AG09309 (cell line): ENCODE measurements at regions not wholly inside any gene's neighbourhood (a gene's known extent, or its start where the extent isn't known, plus 50 kb on each side); places are given as distances from the start of the nearest gene placed in this dataset.

ENCODE experiments used
- DNase-seq: peaks from one replicate; pipeline ENCODE4 v3.0.0-alpha.2; 2010; ENCODE audit warnings: low read depth
- H3K4me3 ChIP-seq: 2 replicates; pipeline ENCODE4 v1.5.1; 2011; ENCODE audit warnings: mild to moderate bottlenecking, low read depth, low read length, moderate library complexity; ENCODE audit not compliant: control insufficient read depth
- TF ChIP-seq, protein P1 (sequence below): IDR thresholded peaks from 2 replicates; pipeline ENCODE4 v1.5.1; 2011; ENCODE audit warnings: mild to moderate bottlenecking, low read depth, low read length, inconsistent platforms; ENCODE audit not compliant: insufficient read depth, control insufficient read depth; ENCODE audit errors: missing control alignments

DNA sequence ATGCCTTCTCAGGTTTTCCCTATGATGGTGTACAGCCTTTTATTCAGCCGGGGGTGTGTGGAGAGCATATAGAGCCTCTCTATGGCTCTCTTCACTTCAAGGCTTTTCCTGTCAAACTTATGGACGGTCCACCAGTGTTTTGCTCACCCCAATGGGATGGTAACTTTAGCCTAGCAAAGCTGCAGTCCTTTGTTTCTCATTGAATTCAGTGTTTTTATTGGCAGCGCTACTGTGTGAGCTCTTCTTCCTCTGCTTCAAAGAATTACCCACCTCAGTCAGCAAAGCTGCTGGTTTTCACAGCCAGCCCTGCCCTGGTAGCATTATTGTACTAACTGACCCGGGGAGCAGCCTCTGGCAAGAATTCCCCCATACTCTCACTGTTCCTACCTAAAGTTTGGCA, 145.3 kb upstream of the RRP15 start:
- TF ChIP-seq, protein P1, sequence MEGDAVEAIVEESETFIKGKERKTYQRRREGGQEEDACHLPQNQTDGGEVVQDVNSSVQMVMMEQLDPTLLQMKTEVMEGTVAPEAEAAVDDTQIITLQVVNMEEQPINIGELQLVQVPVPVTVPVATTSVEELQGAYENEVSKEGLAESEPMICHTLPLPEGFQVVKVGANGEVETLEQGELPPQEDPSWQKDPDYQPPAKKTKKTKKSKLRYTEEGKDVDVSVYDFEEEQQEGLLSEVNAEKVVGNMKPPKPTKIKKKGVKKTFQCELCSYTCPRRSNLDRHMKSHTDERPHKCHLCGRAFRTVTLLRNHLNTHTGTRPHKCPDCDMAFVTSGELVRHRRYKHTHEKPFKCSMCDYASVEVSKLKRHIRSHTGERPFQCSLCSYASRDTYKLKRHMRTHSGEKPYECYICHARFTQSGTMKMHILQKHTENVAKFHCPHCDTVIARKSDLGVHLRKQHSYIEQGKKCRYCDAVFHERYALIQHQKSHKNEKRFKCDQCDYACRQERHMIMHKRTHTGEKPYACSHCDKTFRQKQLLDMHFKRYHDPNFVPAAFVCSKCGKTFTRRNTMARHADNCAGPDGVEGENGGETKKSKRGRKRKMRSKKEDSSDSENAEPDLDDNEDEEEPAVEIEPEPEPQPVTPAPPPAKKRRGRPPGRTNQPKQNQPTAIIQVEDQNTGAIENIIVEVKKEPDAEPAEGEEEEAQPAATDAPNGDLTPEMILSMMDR: no peak
- no peak overlapping the region for H3K4me3 ChIP-seq
- DNase-seq: no peak

DNA sequence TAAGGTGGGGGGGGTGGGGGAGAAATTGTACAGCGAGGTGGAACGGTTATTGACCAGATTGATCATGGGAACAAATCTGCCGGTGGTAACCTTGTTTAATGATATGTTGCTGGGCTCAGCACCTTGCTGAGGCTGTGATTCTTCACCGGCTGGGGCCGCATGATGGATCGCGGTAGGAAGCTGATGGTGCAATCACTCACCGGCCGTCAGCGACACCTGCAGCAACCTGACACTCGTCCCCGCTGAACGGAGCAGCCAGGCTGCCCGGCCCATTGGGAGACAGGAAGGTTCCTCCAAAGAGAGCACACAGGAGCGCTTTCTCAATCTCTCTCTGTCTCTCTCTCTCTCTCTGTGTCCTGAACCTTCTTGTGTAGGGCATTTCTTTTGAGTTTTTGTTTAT, 128.5 kb upstream of the RRP15 start:
- no peak for DNase-seq
- TF ChIP-seq, protein P1: no peak
- no peak overlapping the region for H3K4me3 ChIP-seq

DNA sequence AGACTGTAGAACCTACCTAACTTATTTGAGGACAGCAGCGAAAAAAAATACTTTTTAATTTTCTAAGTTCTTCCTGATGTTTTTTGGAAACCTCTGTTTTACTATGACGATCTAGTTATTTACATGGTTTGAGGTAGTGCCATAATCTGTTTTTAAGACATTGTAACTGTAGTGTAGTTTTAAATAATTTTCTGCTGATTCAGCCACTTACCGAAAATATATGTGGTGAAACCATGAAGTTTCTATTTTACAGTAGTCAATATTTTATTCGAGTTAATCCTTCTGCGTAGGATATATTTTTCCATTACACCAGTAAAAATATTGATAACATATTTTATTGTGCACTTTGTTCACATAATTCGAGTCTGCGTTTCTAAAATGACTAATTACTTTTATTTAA, 121.7 kb upstream of the RRP15 start:
- no peak overlapping the region for H3K4me3 ChIP-seq
- no peak for DNase-seq
- TF ChIP-seq, protein P1: no peak

DNA sequence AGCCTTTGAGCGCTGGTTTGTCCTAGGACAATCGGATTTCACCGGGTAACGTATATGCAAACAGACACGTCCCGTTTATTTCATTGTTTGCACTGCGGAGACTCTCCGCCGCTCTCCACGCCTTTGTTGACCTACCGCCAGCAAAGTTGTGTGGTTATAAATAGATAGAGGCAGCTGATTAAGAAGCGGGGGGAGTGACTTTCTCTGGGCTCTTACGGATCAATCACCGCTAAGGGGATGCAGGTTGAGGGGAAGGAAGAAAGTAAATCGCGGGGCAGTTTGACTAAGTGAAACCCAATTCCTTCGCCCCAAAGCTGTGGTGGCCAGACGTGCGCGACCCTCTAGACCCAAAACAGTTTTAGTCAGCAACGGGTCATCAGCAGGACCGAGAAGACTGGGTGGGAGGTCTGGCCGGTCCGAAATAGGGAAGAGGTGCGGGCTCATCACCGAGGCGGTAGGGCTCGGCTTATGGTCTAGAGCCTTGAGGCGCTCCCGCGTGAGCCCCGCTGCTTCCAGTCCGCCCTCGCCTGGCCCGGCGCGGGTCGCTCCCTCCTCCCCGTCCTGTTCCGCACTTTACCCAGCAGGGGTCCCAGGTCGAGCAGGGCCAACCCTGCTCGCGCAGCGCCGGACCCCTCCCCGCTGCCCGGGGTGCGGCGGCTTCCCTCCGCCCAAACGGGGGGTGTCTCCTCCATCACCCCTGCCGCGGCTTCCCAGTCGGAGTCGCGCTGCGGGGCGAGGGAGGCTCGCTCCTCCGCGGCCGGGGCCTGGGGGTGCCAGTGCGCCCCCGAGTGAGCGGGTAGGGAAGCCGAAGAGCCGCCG, 120.8 kb upstream of the RRP15 start:
- TF ChIP-seq, protein P1: no peak
- no peak for DNase-seq
- peak overlapping the region; percentile 43 for H3K4me3 ChIP-seq

DNA sequence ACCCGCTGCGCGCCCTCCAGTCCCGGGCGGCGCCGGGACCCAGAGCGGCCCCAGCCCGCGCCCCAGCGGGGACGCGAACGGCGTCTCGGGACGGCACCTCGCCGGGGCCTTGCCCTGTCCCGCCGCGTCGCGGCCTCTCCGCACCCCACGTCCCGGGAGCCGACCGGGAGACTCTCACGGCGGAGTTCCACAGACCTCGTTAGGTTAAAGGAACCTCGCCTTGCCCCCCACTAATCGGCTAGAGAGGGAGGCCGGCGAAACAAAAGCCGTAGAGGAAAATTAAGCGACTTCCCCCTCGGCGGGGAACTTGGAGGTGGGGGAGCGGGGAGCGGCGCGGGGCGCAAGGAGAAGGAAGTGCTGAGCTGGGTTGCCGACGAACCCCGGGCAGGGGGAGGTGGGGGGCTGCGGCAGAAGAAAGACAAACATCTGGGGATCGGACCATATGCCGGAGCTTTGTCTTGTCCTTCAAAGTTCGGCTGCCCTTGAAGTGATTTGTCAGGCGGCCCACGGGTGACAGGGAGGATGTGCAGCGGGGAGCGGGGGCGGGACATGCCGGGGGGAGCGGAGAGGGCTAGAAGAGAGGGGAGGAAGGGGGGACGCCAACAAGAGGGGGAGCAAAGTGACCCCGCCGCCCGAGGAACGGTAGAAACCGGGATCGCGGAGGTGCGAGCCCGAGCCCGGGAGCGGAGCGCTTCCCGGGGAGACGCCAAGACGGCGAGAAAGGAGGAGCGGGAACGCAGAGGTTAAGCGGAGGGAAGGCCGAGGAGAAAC, 120.0 kb upstream of the RRP15 start:
- DNase-seq: no peak
- peak overlapping the region; percentile 40 for H3K4me3 ChIP-seq

DNA sequence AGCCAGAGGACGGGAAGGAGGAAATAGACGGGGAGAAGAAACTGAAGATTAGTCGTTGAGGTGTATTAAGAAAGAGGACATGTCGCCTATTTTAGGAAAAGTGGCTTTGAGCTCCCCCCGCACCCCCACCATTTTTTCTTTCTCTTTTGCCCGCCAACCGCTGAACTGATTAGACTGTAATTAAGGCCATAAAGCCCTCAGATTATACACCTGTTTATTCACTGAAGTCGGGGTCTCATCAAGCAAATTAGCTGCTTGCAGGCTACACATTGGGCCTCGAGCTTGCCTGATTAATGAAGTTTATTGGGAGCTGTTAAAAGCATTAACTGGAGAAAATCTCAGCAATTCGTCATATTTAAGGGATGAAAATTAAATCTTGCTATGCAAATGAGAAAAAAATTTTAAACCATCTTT, 119.4 kb upstream of the RRP15 start:
- TF ChIP-seq, protein P1: no peak
- H3K4me3 ChIP-seq: peak overlapping the region; percentile 40
- no peak for DNase-seq

More for the DNA sequence above, 120.0 kb upstream of the RRP15 start:
- TF ChIP-seq, protein P1: no peak
